GM21576 (cell line): ENCODE measurements at regions not wholly inside any gene's neighbourhood (a gene's known extent, or its start where the extent isn't known, plus 50 kb on each side); places are given as distances from the start of the nearest gene placed in this dataset.

Experiments
- ATAC-seq: cut with Tn5 transposase; IDR thresholded peaks from one replicate; pipeline ENCODE4 v1.9.1; 2021; ENCODE audit warnings: mild to moderate bottlenecking, moderate library complexity; ENCODE audit not compliant: unreplicated experiment

- ATAC-seq, result no peak
Measured at GRCh38 chr3:59547874-59548273, 498.0 kb upstream of the CFAP20DC start.

GRCh38 chr3:59546522-59546921 is 496.7 kb upstream of the CFAP20DC start:
- ATAC-seq, result no peak

GRCh38 chr3:59545374-59545773 is 495.5 kb upstream of the CFAP20DC start:
- no peak for ATAC-seq

GRCh38 chr3:59542276-59542675 is 492.5 kb upstream of the CFAP20DC start:
- no peak for ATAC-seq

- peak; percentile 91 for ATAC-seq
Measured at GRCh38 chr3:59540696-59541095, 490.9 kb upstream of the CFAP20DC start.

DNA sequence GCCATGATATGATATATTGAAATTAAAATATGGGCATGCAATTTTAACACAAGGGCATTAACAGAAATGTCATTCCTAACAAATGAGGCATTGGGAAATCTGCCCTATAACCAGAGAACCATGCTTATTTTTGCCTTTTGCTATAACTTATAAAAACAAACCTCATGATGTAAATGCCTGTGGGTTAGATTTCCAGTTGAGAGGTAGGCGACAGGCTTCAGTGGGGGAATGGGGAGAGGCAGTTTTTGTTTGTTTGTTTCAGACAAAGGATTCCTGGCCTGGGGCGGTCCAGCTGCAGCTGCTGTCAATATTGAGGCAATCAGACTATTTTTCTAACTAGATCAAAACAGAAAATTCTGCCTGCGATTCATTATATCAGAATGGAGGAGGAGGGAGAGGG is 490.4 kb upstream of the CFAP20DC start:
- ATAC-seq, result no peak

GRCh38 chr3:59538753-59539432 is 489.1 kb upstream of the CFAP20DC start:
- no peak for ATAC-seq

- no peak for ATAC-seq
Measured at GRCh38 chr3:59535791-59536221, 486.0 kb upstream of the CFAP20DC start.

- ATAC-seq, result no peak
Measured at GRCh38 chr3:59531994-59532393, 482.2 kb upstream of the CFAP20DC start.

- no peak for ATAC-seq
Measured at GRCh38 chr3:59531066-59531745, 481.4 kb upstream of the CFAP20DC start.

DNA sequence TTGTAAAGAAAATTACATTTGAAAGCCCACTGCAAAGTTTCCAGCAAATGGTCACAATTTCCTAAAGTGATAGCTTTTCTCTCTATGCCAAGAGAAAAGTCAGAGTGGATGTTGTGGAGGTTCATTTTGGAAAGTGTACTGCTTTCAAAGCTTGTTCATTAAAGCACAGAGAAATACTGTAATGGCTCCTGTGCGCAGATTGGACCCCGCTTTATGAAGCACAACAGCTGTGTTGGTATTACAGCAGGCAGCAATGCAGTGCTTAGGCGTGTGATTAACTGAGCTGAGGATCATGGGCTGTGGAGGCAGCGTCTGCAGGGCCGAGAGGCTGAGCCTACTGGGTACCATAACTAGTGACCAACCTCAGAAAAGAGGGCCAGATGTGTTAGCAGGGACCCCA is 478.4 kb upstream of the CFAP20DC start:
- no peak for ATAC-seq

DNA sequence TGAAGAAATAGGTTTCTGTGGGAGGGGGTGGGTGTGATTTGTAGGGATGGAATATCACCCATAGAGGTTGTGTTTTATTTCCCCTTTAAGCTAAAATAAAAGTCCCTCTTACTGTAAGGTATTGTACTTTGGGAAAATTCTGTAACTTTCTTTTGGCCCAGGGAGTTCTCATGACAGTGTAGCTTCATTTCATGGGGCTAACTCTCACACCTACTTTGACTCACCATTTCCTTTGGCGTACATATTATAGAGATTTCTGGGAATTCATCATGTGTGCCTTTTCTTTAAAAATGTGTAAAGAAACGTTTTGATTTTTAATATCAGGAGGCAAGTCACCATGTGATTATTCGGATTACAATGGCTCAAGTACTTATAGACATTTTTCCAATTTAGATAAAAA is 477.7 kb upstream of the CFAP20DC start:
- no peak for ATAC-seq

- ATAC-seq, result no peak
Measured at GRCh38 chr3:59526999-59527398, 477.2 kb upstream of the CFAP20DC start.

GRCh38 chr3:59522550-59522949 is 472.7 kb upstream of the CFAP20DC start:
- ATAC-seq, result no peak

DNA sequence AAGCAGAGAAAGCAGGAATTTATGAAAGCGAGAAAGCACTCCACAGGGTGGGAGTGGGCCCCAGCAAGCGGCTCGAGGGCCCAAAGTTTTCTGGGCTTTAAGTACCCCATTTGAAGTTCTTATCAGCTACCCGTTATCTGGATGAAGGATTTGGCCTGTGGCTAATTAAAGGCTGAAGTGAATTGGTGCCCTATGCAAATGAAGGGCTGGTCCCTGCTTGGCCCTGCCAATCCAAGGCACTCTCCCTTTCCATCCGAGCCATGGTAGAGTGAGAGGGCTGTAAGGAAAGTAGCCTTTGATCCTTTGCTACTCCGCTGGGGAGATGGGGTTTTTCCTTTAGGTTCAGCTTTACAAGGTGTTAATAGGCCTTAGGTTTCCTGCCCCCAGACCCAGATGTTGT is 469.3 kb upstream of the CFAP20DC start:
- no peak for ATAC-seq

GRCh38 chr3:59518283-59519055 is 468.6 kb upstream of the CFAP20DC start:
- no peak for ATAC-seq

DNA sequence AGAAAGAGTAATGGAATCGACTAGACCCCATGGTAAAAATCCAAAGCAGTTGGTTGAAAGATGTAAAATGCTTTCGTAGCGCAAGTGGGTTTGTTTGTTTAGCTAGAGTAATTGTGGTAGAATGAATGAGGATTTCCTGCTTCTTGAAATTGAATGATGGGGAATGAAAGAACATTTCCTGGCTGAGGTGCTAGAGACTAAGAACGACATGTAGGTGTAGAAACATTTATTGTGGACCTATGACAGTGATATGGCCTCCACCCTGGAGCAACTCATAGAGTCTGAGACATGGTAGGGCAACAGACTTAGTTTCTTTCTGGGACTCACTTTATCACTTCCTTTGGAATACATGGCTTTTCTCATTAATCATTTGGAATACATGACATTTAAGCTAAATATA is 467.6 kb upstream of the CFAP20DC start:
- no peak for ATAC-seq

DNA sequence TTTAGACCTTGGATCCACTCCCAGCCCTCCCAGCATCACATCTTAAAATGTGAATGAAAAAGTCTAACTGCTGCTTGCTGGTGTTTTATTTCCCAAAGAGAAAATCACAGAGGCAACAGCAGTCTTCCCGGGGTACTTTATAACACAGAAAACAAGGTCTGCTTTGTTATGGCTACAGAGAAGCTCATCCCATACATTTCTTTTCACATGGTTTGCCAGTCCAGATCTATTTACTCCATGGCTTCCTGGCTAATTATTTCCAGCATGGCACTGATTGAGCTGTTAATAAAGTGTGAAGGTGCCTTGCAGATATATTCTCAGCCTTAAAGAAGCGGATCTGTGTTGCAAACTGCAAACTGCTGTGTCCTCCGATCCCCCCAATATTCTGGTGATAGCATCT is 466.1 kb upstream of the CFAP20DC start:
- ATAC-seq, result no peak

- no peak for ATAC-seq
Measured at GRCh38 chr3:59514865-59515482, 465.1 kb upstream of the CFAP20DC start.

DNA sequence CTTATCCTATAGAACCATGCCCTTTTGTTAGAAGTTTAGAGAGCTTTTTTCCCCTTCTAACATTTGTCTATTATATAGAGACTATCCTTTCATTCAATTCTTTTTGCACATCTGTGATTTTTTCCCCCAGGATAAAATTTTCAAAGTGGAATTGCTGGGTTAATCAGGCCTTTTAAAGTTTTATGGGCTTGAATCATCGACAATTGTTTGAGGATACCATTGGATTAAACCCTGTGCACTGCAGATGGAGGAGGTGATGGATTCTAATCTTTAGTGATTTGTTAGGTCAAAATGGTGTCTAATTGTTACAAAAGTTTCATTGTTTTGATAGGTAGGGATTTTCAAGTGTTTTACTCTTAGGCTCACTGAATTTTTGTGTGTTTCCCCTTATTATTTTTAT is 463.7 kb upstream of the CFAP20DC start:
- no peak for ATAC-seq

DNA sequence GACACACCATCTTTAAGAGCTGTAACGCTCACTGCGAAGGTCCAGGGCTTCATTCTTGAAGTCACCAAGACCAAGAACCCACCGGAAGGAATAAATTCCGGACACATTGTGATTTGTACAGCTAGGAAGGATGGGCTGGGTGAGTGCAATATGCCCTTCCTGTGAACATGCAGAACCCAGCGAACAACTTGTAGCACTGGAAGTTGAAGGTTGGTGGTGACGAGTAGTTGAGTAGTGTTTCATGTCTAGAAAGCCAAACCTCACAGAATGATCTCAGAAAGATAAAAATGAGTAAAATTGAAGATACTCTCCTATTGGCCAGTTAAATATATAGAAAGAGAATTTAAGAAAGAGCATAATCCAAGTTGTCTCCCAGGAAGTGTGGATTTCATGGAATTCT is 462.2 kb upstream of the CFAP20DC start:
- no peak for ATAC-seq

DNA sequence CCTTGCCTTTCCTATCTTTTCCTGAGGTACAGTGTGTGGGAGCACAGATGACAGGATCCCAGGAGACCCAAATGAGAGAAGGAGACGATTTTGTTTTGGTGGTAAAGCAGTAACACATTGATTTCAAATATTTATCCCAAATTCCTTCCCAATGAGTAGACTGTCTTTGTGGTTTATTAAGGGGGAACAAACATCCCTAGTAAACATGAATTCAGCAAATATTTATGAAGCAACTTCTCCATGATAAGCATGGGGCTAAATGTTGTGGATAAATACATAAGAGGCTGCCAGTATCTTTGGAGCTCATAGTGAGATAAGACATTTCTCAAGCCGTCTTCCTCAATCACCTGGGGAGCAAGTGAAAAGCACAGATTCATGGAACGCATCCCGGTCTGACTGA is 460.8 kb upstream of the CFAP20DC start:
- ATAC-seq, result no peak
